IMR-90 (cell line): ENCODE measurements at regions not wholly inside any gene's neighbourhood (a gene's known extent, or its start where the extent isn't known, plus 50 kb on each side); places are given as distances from the start of the nearest gene placed in this dataset.

Experiments used
- ATAC-seq: fragments of 200-7000 bp; cut with Tn5 transposase; 2 replicates; pipeline ENCODE4 v1.9.1; 2020; ENCODE audit warnings: low read depth, mild to moderate bottlenecking, moderate library complexity
- BruUV-seq: library from RNA; stranded (reverse); fragments of 400-500 nt; replicated peaks from 2 replicates; lab custom pipeline; 2021; lab: Mats Ljungman, UMichigan
- CTCF ChIA-PET: fragments of 300-600 bp; formaldehyde crosslinking; extraction: SDS; loops from one replicate; lab custom pipeline; 2021; ENCODE audit warnings: antibody characterized with exemption; lab: Yijun Ruan, JAX
- POLR2A ChIA-PET: fragments of 300-600 bp; sonication (Branson Sonifier 250); formaldehyde crosslinking; loops from one replicate; lab custom pipeline; 2022; ENCODE audit warnings: antibody characterized with exemption; ENCODE audit not compliant: unreplicated experiment; lab: Charles Lee
- DNase-seq: peaks from one replicate; pipeline ENCODE4 v3.0.0; 2013
- H2AFZ ChIP-seq: replicated peaks from 2 replicates; pipeline ENCODE3; 2013; ENCODE audit warnings: low read length, mild to moderate bottlenecking; ENCODE audit not compliant: poor library complexity
- H2AK5ac ChIP-seq: 2 replicates; pipeline ENCODE4 v1.6.1; 2013; ENCODE audit warnings: low read depth, low read length, inconsistent platforms
- H2AK9ac ChIP-seq: replicated peaks from 2 replicates; pipeline ENCODE3; 2013; ENCODE audit warnings: mild to moderate bottlenecking, low read depth, low read length, moderate library complexity; ENCODE audit not compliant: poor library complexity
- H2BK120ac ChIP-seq: 2 replicates; pipeline ENCODE4 v1.6.1; 2013; ENCODE audit warnings: low read depth, low read length, inconsistent platforms
- H2BK15ac ChIP-seq: 3 replicates; pipeline ENCODE4 v1.6.1; 2013; ENCODE audit warnings: low read depth, low read length, inconsistent platforms
- H2BK20ac ChIP-seq: 2 replicates; pipeline ENCODE4 v1.6.1; 2013; ENCODE audit warnings: low read depth, mild to moderate bottlenecking, inconsistent platforms, low read length, moderate library complexity
- H2BK5ac ChIP-seq: 2 replicates; pipeline ENCODE4 v1.6.1; 2013; ENCODE audit warnings: mild to moderate bottlenecking, low read depth, low read length, inconsistent platforms; ENCODE audit not compliant: poor library complexity, severe bottlenecking
- H3K14ac ChIP-seq: replicated peaks from 2 replicates; pipeline ENCODE4 v1.6.1; 2013; ENCODE audit warnings: low read depth, low read length, inconsistent platforms
- H3K18ac ChIP-seq: 2 replicates; pipeline ENCODE4 v1.6.1; 2013; ENCODE audit warnings: low read depth, low read length, control low read depth
- H3K23ac ChIP-seq: 2 replicates; pipeline ENCODE4 v1.6.1; 2013; ENCODE audit warnings: low read depth, low read length, inconsistent platforms
- H3K27ac ChIP-seq: 2 replicates; pipeline ENCODE4 v1.5.1; 2013; ENCODE audit warnings: mild to moderate bottlenecking, control low read depth, low read length; ENCODE audit not compliant: insufficient read depth
- H3K27me3 ChIP-seq: 2 replicates; pipeline ENCODE4 v1.6.1; 2013; ENCODE audit warnings: low read length; ENCODE audit not compliant: control insufficient read depth, insufficient read depth
- H3K36me3 ChIP-seq: 2 replicates; pipeline ENCODE4 v1.6.1; 2013; ENCODE audit warnings: low read length, mixed read lengths; ENCODE audit not compliant: control insufficient read depth, insufficient read depth
- H3K4ac ChIP-seq: 2 replicates; pipeline ENCODE4 v1.6.1; 2013; ENCODE audit warnings: low read depth, low read length, inconsistent platforms
- H3K4me1 ChIP-seq: 2 replicates; pipeline ENCODE4 v1.6.1; 2013; ENCODE audit warnings: low read length, mixed read lengths; ENCODE audit not compliant: control insufficient read depth, insufficient read depth
- H3K4me2 ChIP-seq: 2 replicates; pipeline ENCODE4 v1.6.1; 2013; ENCODE audit warnings: low read depth, mild to moderate bottlenecking, control low read depth, low read length, moderate library complexity
- H3K4me3 ChIP-seq: 2 replicates; pipeline ENCODE4 v1.5.1; 2013; ENCODE audit warnings: low read depth, mild to moderate bottlenecking, control low read depth, low read length, moderate library complexity; ENCODE audit not compliant: insufficient read depth
- H3K56ac ChIP-seq: 2 replicates; pipeline ENCODE4 v1.6.1; 2013; ENCODE audit warnings: low read length, inconsistent platforms; ENCODE audit not compliant: insufficient read depth; ENCODE audit errors: extremely low read depth
- H3K79me1 ChIP-seq, 2 experiments: 2 replicates each; pipeline ENCODE4 v1.6.1; 2013; ENCODE audit warnings: low read length in 2 of 2, inconsistent platforms in 1 of 2, low read depth in 1 of 2
- H3K9ac ChIP-seq: 2 replicates; pipeline ENCODE4 v1.6.1; 2013; ENCODE audit warnings: low read depth, low read length, control low read depth
- H3K9me1 ChIP-seq: 2 replicates; pipeline ENCODE4 v1.6.1; 2013; ENCODE audit warnings: low read length, inconsistent platforms; ENCODE audit not compliant: insufficient read depth
- H3K9me3 ChIP-seq: 2 replicates; pipeline ENCODE4 v1.6.1; 2013; ENCODE audit warnings: low read length; ENCODE audit not compliant: control insufficient read depth, insufficient read depth
- H4K20me1 ChIP-seq: 2 replicates; pipeline ENCODE4 v1.6.1; 2013; ENCODE audit warnings: low read length, inconsistent platforms; ENCODE audit not compliant: insufficient read depth
- H4K5ac ChIP-seq: 2 replicates; pipeline ENCODE4 v1.6.1; 2013; ENCODE audit warnings: mild to moderate bottlenecking, low read depth, low read length, control low read depth
- H4K8ac ChIP-seq, 2 experiments: 2 replicates each; pipeline ENCODE4 v1.6.1; 2013; ENCODE audit warnings: low read depth in 2 of 2, low read length in 2 of 2, control low read depth in 1 of 2, inconsistent platforms in 1 of 2
- H4K91ac ChIP-seq: 2 replicates; pipeline ENCODE4 v1.6.1; 2013; ENCODE audit warnings: low read depth, low read length, inconsistent platforms; ENCODE audit not compliant: insufficient read depth
- MAFK ChIP-seq: IDR thresholded peaks from 2 replicates; pipeline ENCODE4 v1.6.1; 2012; ENCODE audit warnings: low read depth, low read length, improper control_type of control experiment
- RAD21 ChIP-seq: IDR thresholded peaks from 2 replicates; pipeline ENCODE4 v1.6.1; 2012; ENCODE audit warnings: low read length, improper control_type of control experiment
- WGBS, 2 experiments: methylation state at CpG; one replicate each; pipeline versions ENCODE4 v1.1.5 to v1.1.7; 2013; ENCODE audit warnings: missing lambda C conversion rate in 2 of 2; ENCODE audit not compliant: insufficient read length in 1 of 2; ENCODE audit errors: extremely low coverage in 2 of 2; 5-methylcytosine and 5-hydroxymethylcytosine counted together
- dilution Hi-C: fragments of 300-500 bp; cut with HindIII; formaldehyde crosslinking; loops from one replicate; pipeline ENCODE4 v1.14.3; 2018; ENCODE audit warnings: low sequenced_read_pairs; ENCODE audit not compliant: unreplicated experiment
- in situ Hi-C: fragments of 300-500 bp; cut with MboI; formaldehyde crosslinking; loops from 3 replicates; pipeline ENCODE4 v1.14.3; 2019; ENCODE audit warnings: low sequenced_read_pairs, inconsistent platforms, mixed read lengths
- intact Hi-C: fragments of 100-400 bp; cut with micrococcal nuclease; formaldehyde crosslinking; loops from 2 replicates; pipeline ENCODE4 v1.10.0; 2022

DNA sequence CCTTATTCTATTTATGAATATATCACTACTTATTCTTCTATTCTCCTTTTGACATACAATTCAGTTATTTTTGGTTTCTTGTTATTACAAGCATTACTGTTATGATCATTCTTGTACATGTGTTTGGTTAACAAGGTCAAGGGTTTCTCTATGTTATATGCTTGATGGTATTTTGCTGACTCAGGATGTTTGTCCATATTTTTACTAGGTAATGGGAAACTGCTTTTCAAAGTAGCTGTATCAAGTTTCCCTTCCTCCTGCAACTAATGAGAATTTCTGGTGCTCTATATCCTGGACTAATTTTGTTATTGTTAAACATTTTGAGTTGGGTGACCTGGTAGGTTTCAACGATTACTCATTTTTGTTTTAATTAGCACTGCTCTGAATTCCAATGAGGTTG lies 841.0 kb downstream of the OTOL1 start:
- no peak overlapping the region for H4K8ac ChIP-seq
- H3K4ac ChIP-seq, result no peak overlapping the region
- H4K20me1 ChIP-seq, result no peaks in the 10 kb centered on the region
- POLR2A ChIA-PET, result no interaction called here
- no peak overlapping the region for H3K4me3 ChIP-seq
- TF ChIP-seq RAD21, result no peak
- peak; percentile 99 for TF ChIP-seq MAFK
- no peak overlapping the region for H3K18ac ChIP-seq
- H3K27me3 ChIP-seq, result no peaks in the 10 kb centered on the region
- no peak overlapping the region for H4K91ac ChIP-seq
- ATAC-seq (peak; percentile 35; the same call in 1 of the 2 replicates), DNase-seq (peak; percentile 34)
- no peak overlapping the region for H3K56ac ChIP-seq
- intact Hi-C loops (no loop called here), in situ Hi-C loops (no loop called here), dilution Hi-C loops (no loop called here)
- no peak overlapping the region for H2BK5ac ChIP-seq
- no peak overlapping the region for H4K5ac ChIP-seq
- no peaks in the 10 kb centered on the region for H3K4me1 ChIP-seq
- peaks cover 5% of the 10 kb centered on the region; the same call in 1 of the 2 replicates for H3K9me3 ChIP-seq
- no peak overlapping the region for H2AFZ ChIP-seq
- no peak overlapping the region for H2BK20ac ChIP-seq
- no CpG with 5 or more reads among the region's 1 CpG for WGBS, 2 experiments
- CTCF ChIA-PET, result no interaction called here
- BruUV-seq, result no TSS peak
- no peak overlapping the region for H2AK9ac ChIP-seq
- no peaks in the 10 kb centered on the region for H3K79me1 ChIP-seq
- H3K4me2 ChIP-seq, result no peak overlapping the region
- H2AK5ac ChIP-seq, result no peak overlapping the region
- no peak overlapping the region for H3K9ac ChIP-seq
- H3K36me3 ChIP-seq, result no peaks in the 10 kb centered on the region
- H3K23ac ChIP-seq, result no peak overlapping the region
- H3K27ac ChIP-seq, result no peak overlapping the region
- H2BK120ac ChIP-seq, result no peak overlapping the region
- H2BK15ac ChIP-seq, result no peak overlapping the region
- H3K14ac ChIP-seq, result no peak overlapping the region
- H3K9me1 ChIP-seq, result no peaks in the 10 kb centered on the region
